GM18511 (cell line): ENCODE measurements at regions not wholly inside any gene's neighbourhood (a gene's known extent, or its start where the extent isn't known, plus 50 kb on each side); places are given as distances from the start of the nearest gene placed in this dataset.
"Not testable (repeated sequence)": the region's sequence is repeated elsewhere in the genome, so short reads cannot be mapped to it uniquely, and the experiment has no call there.

Experiments used
- ATAC-seq: cut with Tn5 transposase; IDR thresholded peaks from one replicate; pipeline ENCODE4 v1.9.1; 2021; ENCODE audit warnings: mild to moderate bottlenecking, moderate library complexity; ENCODE audit not compliant: unreplicated experiment

DNA sequence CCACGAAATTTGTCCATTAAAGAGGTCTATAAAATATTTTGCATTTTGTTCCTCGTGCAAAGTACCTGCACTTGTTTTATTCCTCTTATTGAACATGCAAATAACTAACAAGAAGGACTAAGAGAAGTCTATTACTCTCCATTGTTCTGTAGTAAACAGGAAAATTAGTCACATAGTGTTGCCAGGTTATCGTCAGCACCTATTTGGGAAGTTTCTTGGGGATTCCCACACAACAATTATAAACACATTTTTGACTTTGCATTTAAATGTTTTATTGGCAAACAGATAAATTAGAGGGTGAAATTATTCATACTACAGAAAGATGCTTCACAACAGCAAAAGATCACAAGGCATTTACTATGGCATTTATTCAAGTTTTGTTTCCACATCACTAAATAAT lies 174.5 kb downstream of the ZC3H11B start:
- ATAC-seq, result no peak

DNA sequence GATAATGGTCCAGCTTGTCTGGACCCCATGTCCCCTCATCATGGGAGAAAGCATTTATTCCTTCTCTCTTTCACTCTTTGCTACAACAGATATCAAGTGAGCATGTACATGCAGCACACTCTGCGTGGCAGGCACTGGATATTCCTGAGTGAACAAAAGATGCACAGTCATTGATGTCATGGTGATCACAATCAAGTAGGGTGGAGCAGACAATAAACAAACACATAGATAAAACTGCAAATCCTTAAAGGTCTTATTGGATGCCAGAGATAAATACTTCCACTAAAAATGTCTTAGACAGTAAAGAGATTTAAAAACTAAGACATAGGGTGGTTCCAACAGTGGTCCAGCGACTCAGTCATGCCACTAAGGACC lies 178.0 kb downstream of the ZC3H11B start:
- ATAC-seq, result no peak

- no peak for ATAC-seq
Measured at GRCh38 chr1:219434285-219434922, 178.5 kb downstream of the ZC3H11B start.

GRCh38 chr1:219433496-219434131 lies 179.3 kb downstream of the ZC3H11B start:
- no peak for ATAC-seq

GRCh38 chr1:219433001-219433400 lies 179.9 kb downstream of the ZC3H11B start:
- no peak for ATAC-seq

- ATAC-seq, result no peak
Measured at GRCh38 chr1:219432191-219432606, 180.7 kb downstream of the ZC3H11B start.

GRCh38 chr1:219430419-219430818 lies 182.5 kb downstream of the ZC3H11B start:
- no peak for ATAC-seq

GRCh38 chr1:219428651-219429050 lies 184.3 kb downstream of the ZC3H11B start:
- ATAC-seq, result no peak

- no peak for ATAC-seq
Measured at GRCh38 chr1:219427989-219428388, 184.9 kb downstream of the ZC3H11B start.

GRCh38 chr1:219427403-219427802 lies 185.5 kb downstream of the ZC3H11B start:
- ATAC-seq, result peak; percentile 56

- ATAC-seq, result peak; percentile 73
Measured at GRCh38 chr1:219422811-219423598, 189.9 kb downstream of the ZC3H11B start.

GRCh38 chr1:219420913-219421312 lies 192.0 kb downstream of the ZC3H11B start:
- no peak for ATAC-seq

DNA sequence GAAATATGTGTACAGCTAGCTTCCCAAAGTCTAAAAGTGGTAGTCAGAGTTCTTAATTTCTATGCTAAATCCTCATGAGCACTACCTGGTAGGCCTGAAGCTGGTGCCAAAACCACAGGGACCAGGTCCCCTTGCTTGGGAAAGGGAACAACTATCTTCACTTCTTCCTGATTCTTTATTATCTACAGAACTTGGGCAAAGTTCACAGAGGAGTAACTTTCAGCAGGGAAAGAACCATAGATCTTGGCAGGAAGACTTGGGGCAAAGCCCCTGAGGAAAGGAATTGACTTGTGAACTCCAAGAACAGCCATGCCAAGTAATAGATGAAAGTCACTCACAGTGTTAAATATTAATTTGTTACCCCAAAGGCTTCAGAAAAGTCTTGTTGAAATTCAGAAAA lies 193.0 kb downstream of the ZC3H11B start:
- no peak for ATAC-seq

- no peak for ATAC-seq
Measured at GRCh38 chr1:219419065-219419464, 193.8 kb downstream of the ZC3H11B start.

DNA sequence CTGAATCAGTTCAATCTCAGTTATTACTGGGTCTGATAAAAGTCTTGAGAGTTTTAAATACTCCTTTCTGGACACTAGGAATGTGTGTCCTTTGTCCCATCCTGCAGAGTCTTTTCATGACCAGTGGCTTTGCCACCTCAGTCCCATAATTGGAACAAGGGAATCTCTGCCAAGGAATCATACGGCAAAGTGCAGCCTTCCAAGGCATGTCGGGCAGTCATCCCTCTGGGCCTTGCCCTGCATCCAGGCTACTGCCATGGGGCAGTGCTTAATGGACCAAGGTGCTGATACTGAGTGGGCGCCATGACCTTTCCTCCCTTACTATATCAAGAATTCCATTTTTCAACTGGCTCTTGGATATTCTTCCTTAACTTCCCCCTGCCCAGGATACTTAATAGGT lies 195.3 kb downstream of the ZC3H11B start:
- no peak for ATAC-seq

- ATAC-seq, result peak; percentile 94
Measured at GRCh38 chr1:219416598-219417238, 196.2 kb downstream of the ZC3H11B start.

DNA sequence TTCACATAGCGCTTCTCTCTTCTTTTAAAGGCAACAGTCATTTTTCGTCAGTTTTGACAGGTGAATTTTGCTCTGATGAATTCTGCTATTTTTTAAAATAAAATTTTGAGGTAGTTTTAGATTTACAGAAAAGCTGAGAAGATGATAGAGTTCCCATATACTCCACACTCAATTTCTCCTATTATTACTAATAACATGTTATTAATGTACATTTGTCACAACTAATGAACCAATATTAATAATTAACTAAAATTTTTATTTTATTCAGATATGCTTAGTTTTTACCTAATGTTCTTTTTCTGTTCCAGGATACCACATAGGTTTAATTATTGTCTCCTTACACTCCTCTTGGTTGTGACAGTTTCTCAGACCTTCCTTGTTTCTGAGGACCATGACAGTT lies 197.0 kb downstream of the ZC3H11B start:
- no peak for ATAC-seq

- ATAC-seq, result no peak
Measured at GRCh38 chr1:219415433-219415832, 197.5 kb downstream of the ZC3H11B start.

- no peak for ATAC-seq
Measured at GRCh38 chr1:219414250-219414649, 198.7 kb downstream of the ZC3H11B start.

GRCh38 chr1:219413536-219413935 lies 199.4 kb downstream of the ZC3H11B start:
- no peak for ATAC-seq

- ATAC-seq, result no peak
Measured at GRCh38 chr1:219412772-219413171, 200.1 kb downstream of the ZC3H11B start.

- ATAC-seq, result not testable (repeated sequence)
Measured at GRCh38 chr1:219410721-219411120, 202.2 kb downstream of the ZC3H11B start.
